Kidney epithelial cell (primary cell): ENCODE measurements at regions not wholly inside any gene's neighbourhood (a gene's known extent, or its start where the extent isn't known, plus 50 kb on each side); places are given as distances from the start of the nearest gene placed in this dataset.
"Not testable (repeated sequence)": the region's sequence is repeated elsewhere in the genome, so short reads cannot be mapped to it uniquely, and the experiment has no call there.

Experiments used
- DNase-seq: peaks from one replicate; pipeline ENCODE4 v3.0.0-alpha.2; 2010; ENCODE audit warnings: low read depth
- H3K27me3 ChIP-seq: 2 replicates; pipeline ENCODE4 v1.6.0; 2011; ENCODE audit warnings: low read length; ENCODE audit not compliant: control insufficient read depth, insufficient read depth
- H3K36me3 ChIP-seq: 2 replicates; pipeline ENCODE4 v1.5.1; 2011; ENCODE audit warnings: low read length; ENCODE audit not compliant: control insufficient read depth, insufficient read depth
- H3K4me3 ChIP-seq: 2 replicates; pipeline ENCODE4 v1.5.1; 2011; ENCODE audit warnings: low read depth, mild to moderate bottlenecking, control low read depth, low read length
- TF ChIP-seq, protein P1 (sequence below): IDR thresholded peaks from 2 replicates; pipeline ENCODE4 v1.5.1; 2011; ENCODE audit warnings: mild to moderate bottlenecking, moderate library complexity, low read length, control low read depth, inconsistent platforms; ENCODE audit not compliant: insufficient read depth, poor library complexity, severe bottlenecking

DNA sequence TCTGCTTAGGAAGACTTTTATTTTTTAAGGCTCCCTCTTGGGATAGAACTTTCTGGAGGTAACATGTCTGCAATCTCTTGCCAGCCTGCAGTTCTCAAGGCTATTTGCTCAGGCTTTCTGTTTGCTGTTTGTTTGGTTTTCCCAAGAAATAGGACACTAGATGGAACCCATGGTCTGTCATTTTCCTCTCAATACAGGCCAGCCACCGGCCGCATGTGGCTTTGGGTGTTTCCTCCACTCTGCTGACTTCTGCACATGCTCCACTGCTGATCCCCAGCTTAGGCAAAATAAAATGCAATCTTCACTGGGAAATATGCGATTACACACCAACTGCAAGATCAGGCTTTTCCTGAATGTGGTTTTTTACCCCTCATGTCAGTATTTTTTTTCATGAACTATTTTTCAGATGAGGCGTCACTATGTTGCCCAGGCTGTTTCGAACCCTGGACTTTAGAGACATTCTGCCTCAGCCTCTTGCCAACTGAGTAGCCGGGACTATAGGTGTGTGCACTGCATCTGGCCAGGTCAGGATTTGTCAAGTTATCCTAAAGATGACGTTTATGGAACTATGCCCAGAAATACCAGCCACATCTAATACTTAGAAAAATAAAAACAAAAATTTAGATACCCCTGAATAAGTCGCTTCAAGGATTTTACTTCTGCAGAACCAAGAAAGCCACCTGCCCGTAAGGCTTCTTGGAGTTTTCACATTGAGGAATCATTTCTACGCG, 94.3 kb upstream of the PABPC3 start:
- no peaks in the 10 kb centered on the region for H3K27me3 ChIP-seq
- no peaks in the 10 kb centered on the region for H3K36me3 ChIP-seq
- TF ChIP-seq, protein P1, sequence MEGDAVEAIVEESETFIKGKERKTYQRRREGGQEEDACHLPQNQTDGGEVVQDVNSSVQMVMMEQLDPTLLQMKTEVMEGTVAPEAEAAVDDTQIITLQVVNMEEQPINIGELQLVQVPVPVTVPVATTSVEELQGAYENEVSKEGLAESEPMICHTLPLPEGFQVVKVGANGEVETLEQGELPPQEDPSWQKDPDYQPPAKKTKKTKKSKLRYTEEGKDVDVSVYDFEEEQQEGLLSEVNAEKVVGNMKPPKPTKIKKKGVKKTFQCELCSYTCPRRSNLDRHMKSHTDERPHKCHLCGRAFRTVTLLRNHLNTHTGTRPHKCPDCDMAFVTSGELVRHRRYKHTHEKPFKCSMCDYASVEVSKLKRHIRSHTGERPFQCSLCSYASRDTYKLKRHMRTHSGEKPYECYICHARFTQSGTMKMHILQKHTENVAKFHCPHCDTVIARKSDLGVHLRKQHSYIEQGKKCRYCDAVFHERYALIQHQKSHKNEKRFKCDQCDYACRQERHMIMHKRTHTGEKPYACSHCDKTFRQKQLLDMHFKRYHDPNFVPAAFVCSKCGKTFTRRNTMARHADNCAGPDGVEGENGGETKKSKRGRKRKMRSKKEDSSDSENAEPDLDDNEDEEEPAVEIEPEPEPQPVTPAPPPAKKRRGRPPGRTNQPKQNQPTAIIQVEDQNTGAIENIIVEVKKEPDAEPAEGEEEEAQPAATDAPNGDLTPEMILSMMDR = no peak
- no peak for DNase-seq
- H3K4me3 ChIP-seq = no peak overlapping the region

DNA sequence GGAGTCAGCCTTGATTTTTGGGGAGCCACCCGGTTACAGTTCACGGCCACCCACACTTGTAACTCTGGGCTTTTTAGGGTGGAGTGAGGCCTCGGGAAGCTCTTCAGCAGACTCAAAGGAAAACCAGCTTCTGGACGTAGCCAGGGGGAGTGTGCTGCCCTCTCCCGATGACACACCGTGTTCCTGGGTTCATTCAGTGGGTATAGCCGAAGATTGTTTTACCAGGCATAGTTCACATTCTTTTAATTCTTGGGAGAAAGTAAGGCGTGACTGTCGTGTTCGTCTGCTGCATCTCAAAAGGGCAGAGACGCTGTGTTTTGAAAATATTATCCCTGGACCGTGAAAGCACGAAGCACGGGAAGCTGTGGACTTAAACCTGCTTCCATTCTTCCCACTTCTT, 93.6 kb upstream of the PABPC3 start:
- H3K27me3 ChIP-seq, H3K36me3 ChIP-seq, H3K4me3 ChIP-seq: not testable (repeated sequence)
- DNase-seq = peak; percentile 69
- TF ChIP-seq, protein P1 = peak; percentile 31

DNA sequence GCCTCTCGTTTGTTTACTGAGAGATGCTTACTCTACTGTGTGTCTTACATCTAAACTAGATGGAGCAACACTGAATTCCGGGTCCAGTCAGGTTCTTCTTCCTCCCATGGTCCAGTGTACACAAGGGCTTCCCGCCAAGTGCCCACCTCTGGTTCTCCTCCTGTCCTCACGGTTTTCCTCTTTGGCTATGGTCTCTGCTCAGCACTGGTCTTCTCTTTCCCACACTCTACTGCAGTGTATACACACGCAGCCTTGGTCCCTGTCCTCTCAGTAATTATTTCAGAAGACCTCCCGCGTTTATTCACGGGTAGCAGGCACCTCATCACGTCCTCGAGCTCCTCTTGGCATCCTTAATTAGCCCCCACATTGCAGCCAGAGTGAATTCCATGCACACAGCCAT, 91.4 kb upstream of the PABPC3 start:
- not testable (repeated sequence) for H3K4me3 ChIP-seq, H3K36me3 ChIP-seq, H3K27me3 ChIP-seq, DNase-seq

DNA sequence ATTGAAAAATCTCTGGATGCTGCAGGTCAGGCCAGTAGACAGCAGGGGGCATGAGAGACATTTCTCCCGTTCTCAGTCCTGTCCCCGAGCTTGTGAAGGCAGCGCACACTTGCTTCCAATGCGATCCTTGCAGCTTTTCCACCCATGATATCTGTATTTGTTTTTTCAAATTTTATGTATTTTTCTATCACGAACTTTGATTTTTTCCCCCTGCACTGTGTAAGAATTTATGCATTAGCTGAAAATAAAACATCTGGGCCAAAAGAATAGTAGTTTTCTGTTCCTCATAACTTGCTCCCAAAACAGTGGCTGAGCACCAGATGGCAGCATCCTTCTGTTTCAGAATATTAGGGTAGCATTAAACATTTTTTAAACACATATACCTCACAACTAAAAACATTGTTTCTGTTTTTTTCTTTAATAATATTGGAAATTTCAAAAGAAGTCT, 90.9 kb upstream of the PABPC3 start:
- not testable (repeated sequence) for H3K27me3 ChIP-seq, DNase-seq, H3K36me3 ChIP-seq, H3K4me3 ChIP-seq
- TF ChIP-seq, protein P1 = peak; percentile 47

DNA sequence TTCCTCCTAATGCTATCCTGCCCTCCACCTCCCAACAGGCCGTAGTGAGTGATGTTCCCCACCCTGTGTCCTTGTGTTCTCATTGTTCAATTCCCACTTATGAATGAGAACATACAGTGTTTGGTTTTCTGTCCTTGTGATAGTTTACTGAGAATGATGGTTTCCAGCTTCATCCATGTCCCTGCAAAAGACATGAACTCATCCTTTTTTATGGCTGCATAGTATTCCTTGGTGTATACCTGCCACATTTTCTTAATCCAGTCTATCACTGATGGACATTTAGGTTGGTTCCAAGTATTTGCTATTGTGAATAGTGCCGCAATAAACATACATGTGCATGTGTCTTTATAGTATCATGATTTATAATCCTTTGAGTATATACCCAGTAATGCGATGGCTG, 88.5 kb upstream of the PABPC3 start:
- H3K27me3 ChIP-seq, DNase-seq, H3K4me3 ChIP-seq, H3K36me3 ChIP-seq: not testable (repeated sequence)

DNA sequence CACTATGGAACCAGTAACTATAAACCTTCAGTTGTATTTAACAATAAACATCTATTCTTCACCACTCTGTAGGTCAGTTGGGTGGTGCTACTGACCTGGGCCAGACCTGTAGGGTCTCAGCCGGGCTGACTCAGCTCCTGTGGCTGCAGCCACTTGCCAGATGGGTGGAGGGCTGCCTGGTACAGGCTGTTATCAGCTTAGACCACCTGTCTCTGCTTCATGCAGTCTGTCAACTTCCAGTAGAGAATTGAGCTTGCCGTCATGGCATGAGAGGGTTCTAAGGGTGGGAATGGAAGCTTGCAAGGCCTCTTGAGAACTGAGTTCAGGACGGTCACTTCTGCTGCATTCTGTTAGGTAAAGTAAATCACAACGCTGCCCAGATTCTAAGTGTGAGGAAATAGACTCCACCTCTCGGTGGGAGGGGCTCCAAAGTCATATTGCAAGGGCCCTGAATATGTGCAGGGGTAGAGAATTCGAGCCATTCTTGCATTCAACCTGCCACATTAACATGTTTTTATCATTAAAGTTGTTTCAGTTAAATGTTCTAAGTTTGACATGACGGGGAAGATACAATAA, 81.5 kb upstream of the PABPC3 start:
- H3K27me3 ChIP-seq, H3K4me3 ChIP-seq, H3K36me3 ChIP-seq, DNase-seq: not testable (repeated sequence)

DNA sequence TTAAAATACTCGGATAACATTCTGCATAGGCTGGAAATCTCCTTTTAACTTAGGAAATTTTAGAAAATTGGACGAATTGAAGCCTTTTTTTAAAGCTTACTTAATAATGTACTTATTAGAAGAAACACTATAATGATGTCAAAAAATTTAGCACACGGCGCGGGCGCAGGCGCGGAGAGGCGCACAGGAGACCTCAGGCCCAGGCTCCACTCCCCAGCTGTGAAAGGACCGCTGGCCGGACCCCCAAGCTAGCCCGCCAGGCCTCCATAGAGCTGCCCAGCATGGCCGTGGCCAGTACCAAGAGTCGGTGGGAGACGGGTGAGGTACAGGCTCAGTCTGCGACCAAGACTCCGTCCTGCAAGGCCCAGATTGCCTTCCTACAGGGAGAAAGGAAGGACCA, 78.8 kb upstream of the PABPC3 start:
- H3K27me3 ChIP-seq, H3K36me3 ChIP-seq, DNase-seq, H3K4me3 ChIP-seq: not testable (repeated sequence)

DNA sequence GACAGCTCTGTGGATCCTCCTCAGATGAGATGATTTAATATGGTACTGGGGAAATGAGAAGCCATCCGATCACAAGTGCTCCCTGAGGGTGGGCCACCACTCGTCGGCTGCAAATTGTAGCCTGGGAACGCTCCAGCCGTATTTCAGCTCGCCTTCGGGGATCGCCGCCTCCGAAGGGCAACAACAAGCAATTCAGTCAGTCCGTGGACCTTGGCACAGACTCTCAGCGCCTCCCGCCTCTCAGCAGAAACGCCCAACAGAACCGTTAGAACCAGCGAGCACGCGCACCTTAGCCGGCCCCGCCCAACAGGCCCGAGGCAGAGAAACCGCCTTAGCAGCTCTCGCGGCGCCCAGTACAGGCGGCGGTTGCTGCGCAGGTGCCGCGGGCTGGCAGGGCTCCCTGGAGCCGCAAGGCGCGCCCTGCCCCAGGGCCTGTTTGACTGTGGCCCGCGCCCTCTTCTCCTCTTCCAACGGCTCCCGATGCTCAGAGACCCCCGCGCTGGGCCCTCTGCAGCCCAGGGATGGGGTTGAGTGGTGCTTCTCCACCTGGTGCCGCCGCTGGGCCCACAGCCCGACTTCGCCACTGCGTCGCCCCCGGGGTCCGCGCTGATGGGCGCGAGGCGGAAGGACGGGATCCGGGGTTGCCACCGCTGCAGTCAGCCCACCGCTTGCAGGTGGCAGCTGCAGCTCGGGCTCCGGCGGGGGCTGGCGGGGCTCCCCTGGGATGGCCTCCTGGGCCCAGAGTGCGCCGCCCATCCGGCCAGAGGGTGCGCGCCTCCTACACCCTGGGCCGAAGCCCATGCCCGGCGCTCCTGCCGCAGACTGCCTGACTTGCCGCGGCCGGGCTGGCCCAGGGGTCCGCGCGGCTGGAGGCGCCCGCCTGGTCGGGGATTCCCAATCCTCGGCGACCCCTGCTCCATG, 77.9 kb upstream of the PABPC3 start:
- H3K4me3 ChIP-seq = peak overlapping the region; percentile 40
- H3K36me3 ChIP-seq, H3K27me3 ChIP-seq, DNase-seq: not testable (repeated sequence)
